K562 (cell line): ENCODE measurements at regions not wholly inside any gene's neighbourhood (a gene's known extent, or its start where the extent isn't known, plus 50 kb on each side); places are given as distances from the start of the nearest gene placed in this dataset.
"Not testable (repeated sequence)": the region's sequence is repeated elsewhere in the genome, so short reads cannot be mapped to it uniquely, and the experiment has no call there.

Experiments
- ATAC-seq: fragments of 200-7000 bp; cut with Tn5 transposase; 3 replicates; pipeline ENCODE4 v1.9.1; 2020; ENCODE audit warnings: moderate library complexity
- BruUV-seq: library from RNA; stranded (reverse); fragments of 400-500 nt; replicated peaks from 2 replicates; lab custom pipeline; 2021; lab: Mats Ljungman, UMichigan
- CTCF ChIA-PET: fragments of 300-600 bp; formaldehyde crosslinking; extraction: SDS; loops from one replicate; lab custom pipeline; 2021; ENCODE audit warnings: low intra/inter-chr PET ratio; lab: Yijun Ruan, JAX
- POLR2A ChIA-PET: fragments of 300-600, 350-650 bp; sonication (Branson Sonifier 250); formaldehyde crosslinking; extraction: SDS; loops from one replicate; lab custom pipeline; 2021; ENCODE audit warnings: antibody characterized with exemption, inconsistent platforms; lab: Yijun Ruan, JAX
- DNase-seq, 4 experiments: peaks; one replicate each; pipeline versions ENCODE4 v3.0.0 to v3.0.0-alpha.2; 2011 to 2018; ENCODE audit warnings: low spot score in 3 of 4, mixed read lengths in 3 of 4; ENCODE audit errors: extremely low read depth in 1 of 4
- FAIRE-seq: peaks from 2 replicates; lab custom pipeline; 2011; peaks lifted over from hg19 to GRCh38; lab: Jason Lieb, UNC
- H2AFZ ChIP-seq: 2 replicates; pipeline ENCODE4 v1.6.0; 2011; ENCODE audit warnings: low read depth, low read length, control low read depth, inconsistent platforms
- H3K27ac ChIP-seq: fragments of 200-600 bp; 3 replicates; pipeline ENCODE4 v1.8.0; 2011; ENCODE audit warnings: low read depth, mild to moderate bottlenecking, control low read depth, inconsistent platforms, low read length, moderate library complexity, mixed read lengths; ENCODE audit errors: extremely low read depth
- H3K27me3 ChIP-seq, 2 experiments: fragments of 300-600 bp in 1 of 2; 2 replicates in 1 of 2; 3 replicates in 1 of 2; pipeline versions ENCODE4 v1.6.0 to v1.8.0; 2011; ENCODE audit warnings: inconsistent platforms in 2 of 2, low read length in 2 of 2, mild to moderate bottlenecking in 1 of 2, mixed read lengths in 1 of 2, moderate library complexity in 1 of 2; ENCODE audit not compliant: control insufficient read depth in 2 of 2, insufficient read depth in 2 of 2
- H3K36me3 ChIP-seq: fragments of 300-600 bp; 3 replicates; pipeline ENCODE4 v1.8.0; 2011; ENCODE audit warnings: mild to moderate bottlenecking, low read length, inconsistent platforms; ENCODE audit not compliant: control insufficient read depth, insufficient read depth
- H3K4me1 ChIP-seq, 2 experiments: fragments of 200-600 bp in 1 of 2; replicated peaks in 1 of 2; 2 replicates in 1 of 2; 3 replicates in 1 of 2; pipeline versions ENCODE4 v1.5.1 to v1.8.0; 2011; ENCODE audit warnings: inconsistent platforms in 2 of 2, low read length in 2 of 2, mild to moderate bottlenecking in 1 of 2, mixed read lengths in 1 of 2, moderate library complexity in 1 of 2; ENCODE audit not compliant: control insufficient read depth in 2 of 2, insufficient read depth in 2 of 2
- H3K4me2 ChIP-seq: 2 replicates; pipeline ENCODE4 v1.6.1; 2011; ENCODE audit warnings: low read length, control low read depth, inconsistent platforms, mixed read lengths; ENCODE audit not compliant: insufficient read depth
- H3K4me3 ChIP-seq: fragments of 200-600 bp; sonication (generic), shearing (Covaris generic); 2 replicates; pipeline ENCODE4 v1.5.1; 2016; ENCODE audit warnings: control low read depth, inconsistent platforms
- H3K79me2 ChIP-seq: fragments of 200-600 bp; 3 replicates; pipeline ENCODE4 v1.8.0; 2011; ENCODE audit warnings: low read length, inconsistent platforms; ENCODE audit not compliant: control insufficient read depth, insufficient read depth
- H3K9ac ChIP-seq, 2 experiments: 2 replicates each; pipeline versions ENCODE4 v1.6.0 to v1.6.1; 2011; ENCODE audit warnings: low read depth in 2 of 2, low read length in 2 of 2, control low read depth in 1 of 2, inconsistent platforms in 1 of 2, mild to moderate bottlenecking in 1 of 2, mixed read lengths in 1 of 2; ENCODE audit not compliant: insufficient read depth in 1 of 2
- H3K9me1 ChIP-seq: one replicate; pipeline ENCODE4 v1.6.0; 2011; ENCODE audit warnings: inconsistent platforms, mild to moderate bottlenecking, low read length, moderate library complexity; ENCODE audit not compliant: control insufficient read depth, insufficient read depth
- H3K9me3 ChIP-seq: replicated peaks from 2 replicates; pipeline ENCODE4 v1.5.1; 2011; ENCODE audit warnings: low read depth, low read length, inconsistent platforms; ENCODE audit not compliant: control insufficient read depth, insufficient read depth
- H4K20me1 ChIP-seq: replicated peaks from 2 replicates; pipeline ENCODE4 v1.6.1; 2011; ENCODE audit warnings: low read length, inconsistent platforms, mixed read lengths; ENCODE audit not compliant: control insufficient read depth, insufficient read depth
- BMI1 ChIP-seq: fragments of 150-350 bp; IDR thresholded peaks from 2 replicates; pipeline ENCODE4 v1.6.1; 2014; ENCODE audit warnings: low read length
- MEF2D ChIP-seq: conservative IDR thresholded peaks from 2 replicates; pipeline ENCODE4 v1.6.1; 2016; ENCODE audit warnings: low read depth, missing genetic modification characterization, missing compliant biosample characterization
- NFATC3 ChIP-seq: fragments of 450-650 bp; IDR thresholded peaks from 2 replicates; pipeline ENCODE4 v1.6.1; 2017; ENCODE audit warnings: mild to moderate bottlenecking
- NKRF ChIP-seq: fragments of 450-650 bp; IDR thresholded peaks from 2 replicates; pipeline ENCODE4 v1.6.1; 2016; ENCODE audit warnings: borderline replicate concordance
- PTBP1 ChIP-seq: fragments of 200-400 bp; formaldehyde crosslinking; IDR thresholded peaks from 2 replicates; pipeline ENCODE4 v1.6.1; 2017; ENCODE audit warnings: low read depth, low read length
- SREBF2 ChIP-seq: sonication (generic); formaldehyde crosslinking; IDR thresholded peaks from 2 replicates; pipeline ENCODE4 v1.4.0; 2020; ENCODE audit warnings: mild to moderate bottlenecking, missing genetic modification reagents
- SRF ChIP-seq, 2 experiments: fragments of 250-450, 450-650 bp in 1 of 2; sonication (Bioruptor Pico) in 1 of 2; sonication (generic) in 1 of 2; formaldehyde crosslinking; IDR thresholded peaks; 2 replicates each; pipeline versions ENCODE4 v1.5.0 to v1.5.1; 2020 to 2022; ENCODE audit warnings: mild to moderate bottlenecking in 1 of 2, missing genetic modification reagents in 1 of 2
- WGBS: fragments of 100-300 bp; shearing (Covaris generic); methylation state at CpG from one replicate; pipeline ENCODE4 v1.1.6; 2016; ENCODE audit warnings: low coverage, mixed read lengths; ENCODE audit not compliant: insufficient coverage; ENCODE audit errors: missing lambda C conversion rate; 5-methylcytosine and 5-hydroxymethylcytosine counted together
- in situ Hi-C: fragments of 300-500 bp; cut with MboI; formaldehyde crosslinking; loops from 4 replicates; pipeline ENCODE4 v1.15.0; 2018; ENCODE audit warnings: inconsistent platforms, mixed read lengths
- intact Hi-C: fragments of 100-400 bp; cut with micrococcal nuclease; formaldehyde crosslinking; loops from 2 replicates; pipeline ENCODE4 v1.14.2; 2022

DNA sequence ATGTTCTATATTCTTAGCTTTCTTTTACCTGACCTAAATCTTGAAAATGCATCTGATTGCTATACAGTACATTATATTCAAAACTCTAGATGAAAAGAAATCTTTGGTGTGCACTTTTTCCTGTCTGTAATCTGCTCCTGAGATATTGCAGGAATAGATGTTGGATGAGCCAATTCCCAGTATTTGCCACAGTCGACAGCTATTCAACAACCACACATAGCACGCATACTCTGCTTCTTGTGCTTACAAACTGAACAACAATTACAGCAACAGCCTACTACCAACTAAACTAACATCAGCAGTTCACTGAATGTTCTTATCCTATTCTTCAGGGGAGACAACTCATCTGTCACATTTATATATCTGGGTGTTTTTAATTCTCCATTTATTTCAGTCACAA lies 573.9 kb upstream of the GRID2 start (continued):
- no peak for TF ChIP-seq NKRF
- no peak for TF ChIP-seq SREBF2
- no peak for TF ChIP-seq SRF (CRISPR knock-in tag; IDR thresholded peaks at IDR 0.05)
- TF ChIP-seq MEF2D (tag): no peak

GRCh38 chr4:91734682-91735081 lies 569.1 kb upstream of the GRID2 start:
- FAIRE-seq (no peak), ATAC-seq (no peak)
- Histone ChIP-seq H3K36me3 (no peaks in the 10 kb centered on the region), H3K9me1 (no peaks in the 10 kb centered on the region), H3K27me3 (no peaks in the 10 kb centered on the region), H3K4me3 (no peak overlapping the region), H3K9ac (no peak overlapping the region), H3K9me3 (no peaks in the 10 kb centered on the region)
- CTCF ChIA-PET: no interaction called here
- WGBS: 0% methylated on average over 1 of the region's 1 CpG
- intact Hi-C loops: no loop called here
- TF ChIP-seq BMI1 (no peak), NFATC3 (no peak), PTBP1 (no peak)
- TF ChIP-seq, all 486 proteins: peak for 0
- Histone ChIP-seq H3K27ac (no peak overlapping the region), H3K4me2 (no peak overlapping the region), H2AFZ (no peak overlapping the region), H3K4me1 (no peaks in the 10 kb centered on the region), H3K79me2 (no peaks in the 10 kb centered on the region), H4K20me1 (no peaks in the 10 kb centered on the region)
- in situ Hi-C loops: no loop called here
- BruUV-seq: no TSS peak
- DNase-seq: no peak
- POLR2A ChIA-PET: no interaction called here

DNA sequence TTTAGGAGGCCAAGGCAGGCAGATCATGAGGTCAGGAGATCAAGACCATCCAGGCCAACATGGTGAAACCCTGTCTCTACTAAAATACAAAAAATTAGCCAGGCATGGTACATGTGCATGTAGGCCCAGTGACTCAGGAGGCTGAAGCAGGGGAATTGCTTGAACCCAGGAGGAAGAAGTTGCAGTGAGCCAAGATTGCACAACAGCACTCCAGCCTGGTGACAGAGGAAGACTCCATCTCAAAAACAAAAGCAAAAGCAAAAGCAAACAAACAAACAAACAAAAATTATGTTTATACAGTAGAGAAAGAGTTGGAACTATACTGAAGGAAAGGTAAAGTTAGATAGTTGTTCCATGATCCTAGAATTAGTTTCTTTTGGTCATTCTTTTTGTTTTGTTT lies 564.9 kb upstream of the GRID2 start:
- H2AFZ ChIP-seq, FAIRE-seq, H3K27ac ChIP-seq, H3K27me3 ChIP-seq, CTCF ChIA-PET, DNase-seq, BruUV-seq, H4K20me1 ChIP-seq, intact Hi-C loops, H3K4me2 ChIP-seq, H3K4me3 ChIP-seq, POLR2A ChIA-PET, H3K79me2 ChIP-seq, H3K9me1 ChIP-seq, H3K36me3 ChIP-seq, H3K9me3 ChIP-seq, H3K9ac ChIP-seq, in situ Hi-C loops, ATAC-seq, H3K4me1 ChIP-seq: not testable (repeated sequence)
